Body of pancreas (tissue), 4 donors: ENCODE measurements at regions not wholly inside any gene's neighbourhood (a gene's known extent, or its start where the extent isn't known, plus 50 kb on each side); places are given as distances from the start of the nearest gene placed in this dataset.

Source experiments
- CTCF ChIP-seq, 7 experiments: fragments of 450-650 bp in 4 of 7; fragments of 200-600 bp in 3 of 7; sonication (generic) in 3 of 7; IDR thresholded peaks; one replicate each; pipeline ENCODE4 v1.5.1; 2016 to 2019; ENCODE audit warnings: antibody characterized with exemption in 7 of 7
- POLR2A ChIP-seq, 3 donors: fragments of 450-650 bp; IDR thresholded peaks; one replicate each; pipeline ENCODE4 v1.6.1; 2016; ENCODE audit warnings: antibody characterized with exemption in 3 of 3, mild to moderate bottlenecking in 2 of 3

GRCh38 chr17:72479113-72479512 lies 358.3 kb downstream of the SOX9 start:
- TF ChIP-seq CTCF (IDR thresholded peaks at IDR 0.05) = peak; percentile 7 to 54 (median 23)
- no peak for TF ChIP-seq POLR2A (IDR thresholded peaks at IDR 0.05)
